ENCODE measurements at regions not wholly inside any gene's neighbourhood (a gene's known extent, or its start where the extent isn't known, plus 50 kb on each side); places are given as distances from the start of the nearest gene placed in this dataset.

DNA sequence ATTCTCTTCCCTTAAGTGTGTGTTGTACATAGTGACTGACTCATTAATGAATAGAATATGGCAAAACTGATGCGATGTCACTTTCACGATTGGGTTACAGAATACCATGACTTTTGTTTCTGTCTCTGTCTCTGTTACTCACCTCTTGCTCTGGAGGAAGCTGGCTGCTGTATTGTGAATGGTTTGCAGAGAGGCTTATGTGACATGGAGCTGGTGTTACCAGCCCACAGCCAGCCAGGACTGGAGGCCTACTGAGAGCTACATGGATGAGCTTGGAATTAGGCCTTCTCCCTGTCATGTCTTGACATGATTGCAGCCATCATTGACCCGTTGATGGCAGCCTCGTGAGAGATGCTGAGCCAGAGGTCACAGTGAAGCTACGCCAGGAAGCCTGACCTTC, 161.9 kb downstream of the TAF11L14 start:
- no peaks in the 10 kb centered on the region for H3K9me3 Mint-ChIP-seq
- no peak overlapping the region for H3K27ac Mint-ChIP-seq
- DNase-seq (no peak), ATAC-seq (no peak)
- no peaks in the 10 kb centered on the region for H3K4me1 Mint-ChIP-seq
- no peaks in the 10 kb centered on the region for H3K27me3 Mint-ChIP-seq
- H3K4me3 Mint-ChIP-seq = no peak overlapping the region
- no peaks in the 10 kb centered on the region for H3K36me3 Mint-ChIP-seq (ENCODE audit: low read depth)

DNA sequence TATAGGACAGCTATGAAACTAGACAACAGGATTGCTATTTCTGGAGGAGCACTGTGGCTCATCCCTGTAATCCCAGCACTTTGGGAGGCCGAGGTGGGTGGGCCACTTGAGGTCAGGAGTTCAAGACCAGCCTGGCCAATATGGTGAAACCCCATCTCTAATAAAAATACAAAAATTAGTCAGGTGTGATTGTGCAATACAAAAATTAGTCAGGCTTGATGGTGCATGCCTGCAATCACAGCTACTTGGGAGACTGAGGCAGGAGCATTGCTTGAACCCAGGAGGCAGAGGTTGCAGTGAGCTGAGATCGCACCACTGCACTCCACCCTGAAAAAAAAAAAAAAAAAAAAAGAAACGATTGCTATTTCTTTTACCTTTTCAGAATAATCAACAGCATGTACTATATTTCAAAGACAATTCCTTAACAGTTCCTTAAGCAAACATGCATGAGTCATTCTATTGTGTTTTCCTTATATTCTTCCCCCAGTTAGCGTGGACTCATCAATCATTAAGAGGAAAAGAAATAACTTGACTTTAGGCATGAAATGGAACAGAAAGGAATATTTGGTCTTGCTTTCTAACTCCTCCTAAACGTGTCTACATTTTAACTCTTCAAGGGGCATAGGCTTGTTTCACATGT, 162.6 kb downstream of the TAF11L14 start:
- Mint-ChIP-seq H3K36me3 (ENCODE audit: low read depth) (no peaks in the 10 kb centered on the region), H3K4me3 (no peak overlapping the region), H3K4me1 (no peaks in the 10 kb centered on the region), H3K27ac (no peak overlapping the region), H3K27me3 (no peaks in the 10 kb centered on the region), H3K9me3 (no peaks in the 10 kb centered on the region)
- no peak for DNase-seq
- ATAC-seq = no peak

DNA sequence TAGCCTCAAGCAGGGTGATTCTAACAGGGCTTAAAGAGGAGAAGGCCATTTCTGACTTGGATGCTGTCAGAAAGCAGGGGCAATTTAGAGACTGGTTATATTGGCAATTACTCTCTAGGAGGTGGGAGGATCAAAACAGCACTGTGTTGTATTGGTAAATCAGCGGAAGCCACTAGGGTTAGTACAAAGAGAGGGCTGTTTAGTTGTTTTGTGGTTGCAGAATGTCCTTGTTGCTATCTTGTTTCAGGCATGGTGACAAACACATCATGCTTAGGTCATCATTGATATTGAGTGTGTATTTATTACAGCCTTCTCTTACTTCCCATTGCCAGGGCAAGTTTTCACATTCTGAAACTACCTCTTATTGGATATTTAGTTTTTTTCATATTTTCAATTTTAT, 165.3 kb downstream of the TAF11L14 start:
- ATAC-seq = no peak
- H3K27me3 Mint-ChIP-seq = no peaks in the 10 kb centered on the region
- no peak for DNase-seq
- H3K4me1 Mint-ChIP-seq = no peaks in the 10 kb centered on the region
- H3K27ac Mint-ChIP-seq = no peak overlapping the region
- H3K9me3 Mint-ChIP-seq = no peaks in the 10 kb centered on the region
- no peaks in the 10 kb centered on the region for H3K36me3 Mint-ChIP-seq (ENCODE audit: low read depth)
- no peak overlapping the region for H3K4me3 Mint-ChIP-seq

DNA sequence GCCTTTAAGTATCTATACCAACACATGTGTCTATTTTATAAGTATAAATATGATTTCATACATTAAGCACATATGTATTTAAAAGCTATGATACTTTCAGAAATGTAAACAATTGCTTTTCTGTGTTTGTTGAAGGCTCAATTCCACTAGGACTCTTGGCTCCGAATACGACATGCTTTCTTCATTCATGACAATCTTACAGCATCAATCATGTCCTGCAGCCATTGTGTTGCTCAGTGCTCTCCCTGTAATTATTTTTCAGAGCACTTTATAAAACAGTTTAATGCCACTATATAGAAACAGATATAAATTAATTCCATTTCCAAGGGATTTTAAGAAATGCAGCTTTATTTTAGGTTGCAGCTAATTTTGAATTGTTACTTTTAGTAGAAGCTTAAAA, 167.3 kb downstream of the TAF11L14 start:
- H3K27me3 Mint-ChIP-seq = no peaks in the 10 kb centered on the region
- H3K4me1 Mint-ChIP-seq = no peaks in the 10 kb centered on the region
- DNase-seq (no peak), ATAC-seq (no peak)
- no peak overlapping the region for H3K27ac Mint-ChIP-seq
- no peaks in the 10 kb centered on the region for H3K36me3 Mint-ChIP-seq (ENCODE audit: low read depth)
- no peak overlapping the region for H3K4me3 Mint-ChIP-seq
- H3K9me3 Mint-ChIP-seq = no peaks in the 10 kb centered on the region

DNA sequence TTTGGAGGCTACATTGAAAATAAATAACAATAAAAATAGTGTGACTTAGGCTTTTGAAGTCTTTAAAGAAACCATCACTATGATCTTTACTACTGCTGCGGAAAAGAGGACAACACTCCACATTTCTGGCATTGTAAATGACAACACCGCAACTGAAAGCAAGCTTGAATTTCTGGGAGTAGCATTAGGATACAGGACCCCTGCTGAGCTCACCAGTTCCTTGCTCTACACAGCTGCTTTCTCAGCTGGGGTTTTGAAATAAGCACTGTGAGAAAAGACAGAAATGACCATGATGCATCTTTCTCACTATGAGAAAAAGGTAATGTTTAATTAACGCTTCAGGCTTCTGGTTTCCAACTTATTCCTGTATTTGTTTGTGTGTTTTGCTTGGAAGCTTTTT, 168.0 kb downstream of the TAF11L14 start:
- no peaks in the 10 kb centered on the region for H3K27me3 Mint-ChIP-seq
- H3K4me3 Mint-ChIP-seq = no peak overlapping the region
- H3K9me3 Mint-ChIP-seq = no peaks in the 10 kb centered on the region
- ATAC-seq (no peak), DNase-seq (no peak)
- H3K36me3 Mint-ChIP-seq (ENCODE audit: low read depth) = no peaks in the 10 kb centered on the region
- no peak overlapping the region for H3K27ac Mint-ChIP-seq
- no peaks in the 10 kb centered on the region for H3K4me1 Mint-ChIP-seq

DNA sequence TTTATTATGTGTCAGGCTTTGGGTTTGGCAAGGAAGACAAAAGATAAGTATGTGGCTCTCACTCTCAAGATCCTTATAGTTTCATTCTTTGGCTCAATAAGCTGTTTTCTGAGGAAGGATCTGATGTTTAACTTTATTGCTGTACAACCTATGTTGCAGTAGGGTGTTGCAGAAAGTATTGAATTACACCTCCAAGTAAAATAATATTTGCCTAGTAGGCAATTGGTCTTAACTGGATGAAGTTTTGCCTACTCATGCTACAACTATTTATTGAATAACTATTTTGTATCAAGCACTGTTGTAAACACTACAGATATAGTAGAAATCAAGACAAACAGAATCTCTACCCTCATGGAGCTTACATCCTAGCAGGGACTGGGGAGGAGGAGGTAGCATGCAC, 169.7 kb downstream of the TAF11L14 start:
- no peaks in the 10 kb centered on the region for H3K27me3 Mint-ChIP-seq
- no peaks in the 10 kb centered on the region for H3K36me3 Mint-ChIP-seq (ENCODE audit: low read depth)
- DNase-seq = no peak
- H3K27ac Mint-ChIP-seq = no peak overlapping the region
- ATAC-seq = no peak
- H3K9me3 Mint-ChIP-seq = no peaks in the 10 kb centered on the region
- no peaks in the 10 kb centered on the region for H3K4me1 Mint-ChIP-seq
- no peak overlapping the region for H3K4me3 Mint-ChIP-seq

DNA sequence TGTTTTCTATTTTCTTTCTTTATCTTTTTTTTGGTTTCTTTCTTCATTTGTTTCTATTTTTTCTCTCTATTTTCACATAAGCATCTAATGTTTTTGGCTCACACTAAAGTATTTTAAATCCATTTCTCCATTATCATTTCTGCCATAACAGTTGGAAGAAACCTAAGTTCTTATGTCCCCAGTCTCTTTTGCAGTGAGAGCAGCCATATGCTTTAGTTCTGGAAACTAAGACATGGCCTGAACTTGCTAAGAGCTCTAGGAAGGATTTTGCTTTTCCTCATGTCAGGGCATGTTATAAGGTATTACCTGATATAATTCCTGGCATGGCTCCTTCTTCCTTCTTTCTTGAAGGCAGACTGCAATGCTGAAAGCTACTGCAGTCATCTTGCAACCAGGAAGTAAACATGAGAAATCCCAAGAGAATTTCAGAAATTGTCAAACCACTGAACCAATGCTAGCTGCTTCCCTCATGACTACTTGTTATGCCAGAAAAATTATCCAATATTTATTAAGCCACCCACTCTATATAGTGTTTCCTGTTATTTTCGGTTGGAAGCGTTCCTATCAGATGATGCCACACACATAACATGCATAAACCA, 171.1 kb downstream of the TAF11L14 start:
- no peak for ATAC-seq
- H3K27ac Mint-ChIP-seq = no peak overlapping the region

DNA sequence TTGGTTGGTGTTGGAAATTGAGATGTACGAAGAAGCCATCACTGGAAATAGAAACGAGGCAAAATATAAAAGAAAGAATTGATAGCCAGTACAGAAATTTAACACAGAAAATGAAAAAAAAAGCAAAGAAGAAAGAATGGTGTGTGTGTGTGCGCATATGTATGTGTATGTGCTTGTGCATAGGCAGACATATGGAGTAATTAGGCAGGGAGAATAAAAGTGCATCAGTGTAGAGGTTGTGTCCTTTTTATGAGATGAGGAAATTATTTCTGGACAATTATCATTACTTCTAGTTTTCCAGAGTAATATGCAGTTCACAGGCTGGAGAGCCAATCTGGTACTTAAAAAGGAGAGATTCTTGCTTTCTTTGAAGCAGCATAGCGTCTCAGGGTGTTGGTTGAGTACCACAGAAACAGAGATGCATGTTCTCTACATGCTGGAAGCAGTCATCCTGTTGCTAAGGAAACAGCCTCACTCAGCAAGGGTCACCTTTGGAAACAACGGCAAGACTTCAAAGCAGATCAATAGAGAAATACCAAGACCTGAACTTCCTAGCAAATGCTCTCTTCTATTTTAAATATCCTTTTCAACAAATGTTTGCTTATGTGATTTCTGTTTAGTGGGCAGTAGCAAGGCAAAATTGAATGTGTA, 172.7 kb downstream of the TAF11L14 start:
- DNase-seq (no peak), ATAC-seq (no peak)
- no peaks in the 10 kb centered on the region for H3K36me3 Mint-ChIP-seq (ENCODE audit: low read depth)
- no peaks in the 10 kb centered on the region for H3K27me3 Mint-ChIP-seq
- no peaks in the 10 kb centered on the region for H3K4me1 Mint-ChIP-seq
- peaks cover 6% of the 10 kb centered on the region for H3K9me3 Mint-ChIP-seq
- no peak overlapping the region for H3K27ac Mint-ChIP-seq
- H3K4me3 Mint-ChIP-seq = no peak overlapping the region

More for the DNA sequence above, 171.1 kb downstream of the TAF11L14 start:
- Mint-ChIP-seq H3K4me1 (no peaks in the 10 kb centered on the region), H3K4me3 (no peak overlapping the region), H3K36me3 (ENCODE audit: low read depth) (no peaks in the 10 kb centered on the region), H3K9me3 (peaks cover 6% of the 10 kb centered on the region), H3K27me3 (no peaks in the 10 kb centered on the region)
- DNase-seq = no peak

DNA sequence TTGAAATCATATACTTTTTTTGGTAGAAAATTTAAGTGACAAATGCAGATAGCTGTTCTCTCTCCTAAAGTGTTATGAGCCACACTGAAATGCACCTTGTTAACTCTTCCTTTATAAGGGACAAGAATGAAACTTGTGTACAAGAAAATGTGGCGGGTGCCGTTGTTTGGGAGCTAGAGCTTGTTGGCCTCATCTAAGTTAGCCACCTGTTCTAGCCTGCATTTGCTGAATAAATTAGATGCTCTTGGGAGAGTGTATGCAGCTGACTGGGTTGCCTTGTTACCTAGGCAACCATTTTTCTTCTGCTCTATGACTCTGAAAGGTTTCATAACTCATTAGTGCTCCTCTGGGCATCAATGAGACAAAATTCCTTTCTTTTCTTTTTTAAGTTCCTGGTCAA, 174.3 kb downstream of the TAF11L14 start:
- no peak overlapping the region for H3K4me3 Mint-ChIP-seq
- no peaks in the 10 kb centered on the region for H3K27me3 Mint-ChIP-seq
- H3K36me3 Mint-ChIP-seq (ENCODE audit: low read depth) = no peaks in the 10 kb centered on the region
- no peak for DNase-seq
- ATAC-seq = no peak
- peaks cover 12% of the 10 kb centered on the region for H3K9me3 Mint-ChIP-seq
- no peak overlapping the region for H3K27ac Mint-ChIP-seq
- no peaks in the 10 kb centered on the region for H3K4me1 Mint-ChIP-seq

DNA sequence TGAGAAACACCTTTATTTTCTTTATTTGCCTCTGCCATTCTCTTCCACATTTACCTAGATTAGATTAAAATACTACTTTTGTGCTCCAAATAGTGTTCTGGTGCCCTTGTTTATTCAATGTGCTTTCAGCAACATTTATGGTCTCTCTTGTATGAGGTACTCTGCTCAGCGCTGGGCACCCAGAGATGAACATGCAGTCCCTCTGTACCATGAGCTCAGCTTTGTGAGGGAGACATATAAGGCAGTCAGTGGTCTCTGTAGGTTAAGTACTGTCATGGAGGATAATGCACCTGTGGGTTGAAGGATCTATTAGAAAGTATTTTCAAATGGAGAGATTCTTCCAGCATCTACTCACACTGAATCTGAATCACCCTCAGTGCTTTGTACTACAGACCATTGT, 176.5 kb downstream of the TAF11L14 start:
- Mint-ChIP-seq H3K27ac (no peak overlapping the region), H3K4me3 (no peak overlapping the region), H3K27me3 (no peaks in the 10 kb centered on the region), H3K4me1 (no peaks in the 10 kb centered on the region), H3K36me3 (ENCODE audit: low read depth) (no peaks in the 10 kb centered on the region), H3K9me3 (peaks cover 12% of the 10 kb centered on the region)
- DNase-seq = no peak
- no peak for ATAC-seq

DNA sequence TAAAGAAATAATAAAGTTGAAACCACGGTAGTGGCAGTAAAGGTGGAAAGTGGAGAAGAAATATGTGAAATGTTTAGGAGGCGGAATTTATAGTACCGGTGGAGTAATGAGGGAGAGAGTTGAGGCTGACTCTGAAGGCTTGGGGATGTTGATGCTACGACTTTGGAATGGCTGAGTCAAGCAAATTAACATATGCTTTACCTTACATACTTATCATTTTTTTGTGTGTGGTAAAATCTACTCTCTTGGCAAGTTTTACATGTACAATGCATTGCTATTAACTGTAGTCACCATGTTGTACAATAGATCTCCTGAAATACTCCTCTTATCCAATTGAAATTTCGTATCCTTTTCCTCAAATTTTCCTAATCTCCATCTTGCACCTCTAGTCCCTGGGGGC, 179.0 kb downstream of the TAF11L14 start:
- Mint-ChIP-seq H3K27me3 (no peaks in the 10 kb centered on the region), H3K4me3 (no peak overlapping the region)
- no peak for ATAC-seq

DNA sequence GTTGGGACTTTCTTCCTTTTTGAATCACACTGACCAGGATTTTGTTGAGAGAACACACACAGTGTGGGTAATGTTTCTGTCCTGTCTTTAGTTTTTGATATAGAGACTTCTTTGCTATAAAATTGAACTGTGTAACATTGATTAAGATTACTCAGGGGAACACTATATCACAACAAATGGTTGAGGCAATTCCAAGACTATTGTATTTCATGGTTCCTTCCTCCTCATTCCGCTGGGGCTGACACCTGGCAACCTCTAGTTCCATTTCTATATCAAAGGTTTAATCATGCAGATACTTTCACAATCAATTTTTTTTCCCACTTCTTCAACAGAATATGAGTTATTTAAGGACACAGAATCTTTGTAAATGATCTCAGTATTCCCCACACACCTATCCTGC, 182.2 kb downstream of the TAF11L14 start:
- Mint-ChIP-seq H3K4me3 (no peak overlapping the region), H3K4me1 (no peaks in the 10 kb centered on the region), H3K9me3 (peaks cover 12% of the 10 kb centered on the region), H3K27ac (no peak overlapping the region), H3K27me3 (no peaks in the 10 kb centered on the region), H3K36me3 (ENCODE audit: low read depth) (no peaks in the 10 kb centered on the region)
- DNase-seq (no peak), ATAC-seq (no peak)

More for the DNA sequence above, 179.0 kb downstream of the TAF11L14 start:
- Mint-ChIP-seq H3K9me3 (peaks cover 12% of the 10 kb centered on the region), H3K4me1 (no peaks in the 10 kb centered on the region), H3K27ac (no peak overlapping the region), H3K36me3 (ENCODE audit: low read depth) (no peaks in the 10 kb centered on the region)
- no peak for DNase-seq

DNA sequence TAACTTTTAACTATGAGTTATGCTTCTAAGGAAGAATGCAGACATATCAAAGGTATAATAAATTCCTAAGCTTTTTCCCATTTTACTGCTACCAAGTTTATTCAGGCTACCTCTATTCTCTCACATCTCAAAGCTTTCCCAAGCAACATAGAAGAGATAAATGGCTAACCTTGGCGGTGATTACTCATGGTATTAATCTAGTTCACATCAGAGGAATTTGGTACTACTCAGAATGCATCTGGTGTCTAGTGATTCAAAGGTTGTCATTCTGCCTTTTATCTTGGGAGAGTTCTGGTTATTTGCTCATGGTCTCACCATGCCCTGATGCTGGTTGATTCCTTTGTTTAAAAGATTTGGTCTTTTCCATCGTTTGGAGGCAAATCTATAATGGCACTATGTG, 182.7 kb downstream of the TAF11L14 start:
- Mint-ChIP-seq H3K36me3 (ENCODE audit: low read depth) (no peaks in the 10 kb centered on the region), H3K27me3 (no peaks in the 10 kb centered on the region), H3K4me1 (no peaks in the 10 kb centered on the region), H3K9me3 (peaks cover 12% of the 10 kb centered on the region), H3K4me3 (no peak overlapping the region), H3K27ac (no peak overlapping the region)
- no peak for DNase-seq
- ATAC-seq = no peak

DNA sequence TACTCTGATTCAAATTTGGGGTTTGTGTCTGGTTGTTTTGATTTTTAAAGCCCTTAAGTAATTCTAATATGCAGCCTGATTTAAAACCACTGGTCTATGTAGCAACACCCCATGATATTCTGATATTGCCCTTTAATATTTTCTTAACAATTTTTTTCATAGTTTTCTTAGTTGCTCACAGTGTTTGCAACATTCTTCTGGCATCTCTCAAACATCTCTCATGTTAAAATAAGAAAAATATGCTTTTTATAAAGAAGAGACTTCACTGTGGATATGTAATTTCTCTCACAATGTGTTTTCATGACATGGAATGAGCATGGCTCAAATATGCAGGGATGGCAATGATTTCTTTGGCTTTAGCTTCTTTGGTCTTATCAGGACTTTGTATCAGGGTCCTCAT, 183.7 kb downstream of the TAF11L14 start:
- Mint-ChIP-seq H3K4me3 (no peak overlapping the region), H3K27me3 (no peaks in the 10 kb centered on the region), H3K27ac (no peak overlapping the region), H3K9me3 (peaks cover 7% of the 10 kb centered on the region), H3K36me3 (ENCODE audit: low read depth) (no peaks in the 10 kb centered on the region), H3K4me1 (no peaks in the 10 kb centered on the region)
- ATAC-seq (no peak), DNase-seq (no peak)

DNA sequence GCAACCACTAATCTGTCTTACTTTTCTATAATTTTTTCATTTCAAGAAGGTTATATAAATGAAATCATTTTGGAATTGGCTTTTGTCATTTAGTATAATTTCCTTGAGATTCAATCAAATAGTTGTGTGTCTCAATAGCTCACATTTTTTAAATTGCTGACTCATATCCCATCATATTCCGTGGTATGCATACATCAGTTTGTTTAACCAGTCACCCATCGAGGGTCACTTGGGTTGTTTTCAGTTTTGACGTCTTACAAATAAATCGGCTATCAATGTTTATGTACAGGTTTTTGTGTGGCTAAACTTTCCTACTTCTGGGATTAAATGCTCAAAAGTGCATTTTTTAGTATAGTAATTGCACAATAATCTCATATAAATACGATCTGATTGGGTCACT, 185.5 kb downstream of the TAF11L14 start:
- Mint-ChIP-seq H3K4me1 (no peaks in the 10 kb centered on the region), H3K27me3 (no peaks in the 10 kb centered on the region), H3K36me3 (ENCODE audit: low read depth) (no peaks in the 10 kb centered on the region), H3K27ac (no peak overlapping the region), H3K9me3 (peaks cover 11% of the 10 kb centered on the region), H3K4me3 (no peak overlapping the region)
- DNase-seq (no peak), ATAC-seq (no peak)

All from activated naive CD8-positive, alpha-beta T cell treated with anti-CD3 and anti-CD28 coated beads, Interleukin-2, amount 50 U/mL, for 24 hours (primary cell).